ENCODE measurements at regions not wholly inside any gene's neighbourhood (a gene's known extent, or its start where the extent isn't known, plus 50 kb on each side); places are given as distances from the start of the nearest gene placed in this dataset.

DNA sequence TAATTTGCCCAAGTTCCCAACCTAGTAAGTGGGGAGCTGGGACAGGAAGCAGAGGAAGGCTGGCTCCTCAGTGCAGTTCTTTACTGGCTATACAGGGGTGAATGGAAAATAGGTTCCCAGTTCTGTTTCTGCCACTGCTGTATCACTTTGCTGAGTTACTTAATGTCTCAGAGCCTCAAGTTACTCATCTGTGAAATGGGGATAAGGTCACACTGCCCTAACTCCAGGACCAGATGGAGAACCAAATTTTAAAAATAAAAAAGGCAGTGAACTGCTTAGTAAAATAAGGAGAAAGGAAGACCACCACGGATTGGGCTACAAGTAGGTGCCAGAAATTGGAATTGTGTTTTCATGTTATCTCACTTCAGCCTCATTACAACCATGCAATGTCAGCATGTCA lies 147.8 kb downstream of the OMA1 start:
- H3K36me3 ChIP-seq (ENCODE audit: control insufficient read depth in 2 of 2, insufficient read depth in 2 of 2, low read length in 1 of 2): no peaks in the 10 kb centered on the region
- CTCF ChIA-PET: interaction anchor here (1.4 kb wide), 1 partner anchor 16 kb away, joined by 3 read pairs; no protein-coding TSS in a partner anchor
- H3K27ac ChIP-seq (ENCODE audit: control insufficient read depth, insufficient read depth): no peak overlapping the region
- no peaks in the 10 kb centered on the region for H3K27me3 ChIP-seq (replicated peaks in 1 of 2; ENCODE audit: control insufficient read depth in 2 of 2, insufficient read depth in 2 of 2, low read length in 1 of 2)
- DNase-seq (ENCODE audit: low read depth, low spot score) (no peak), ATAC-seq (no peak), FAIRE-seq (no peak)
- H2AFZ ChIP-seq (ENCODE audit: control insufficient read depth, low read depth, low read length): no peak overlapping the region
- H3K4me1 ChIP-seq (ENCODE audit: control insufficient read depth, insufficient read depth, low read length): no peaks in the 10 kb centered on the region
- in situ Hi-C loops (cut with MboI): no loop called here
- H3K79me2 ChIP-seq (ENCODE audit: control insufficient read depth, insufficient read depth, low read length): no peaks in the 10 kb centered on the region
- SMC1A ChIA-PET (ENCODE audit: uncharacterized antibody, unreplicated experiment): no interaction called here
- H3K4me2 ChIP-seq (ENCODE audit: control insufficient read depth, insufficient read depth): no peak overlapping the region
- TF ChIP-seq HDGF (IDR thresholded peaks at IDR 0.05) (no peak), ZZZ3 (IDR thresholded peaks at IDR 0.05; ENCODE audit: control insufficient read depth, insufficient read length, low read depth) (no peak), ZBED1 (IDR thresholded peaks at IDR 0.05; ENCODE audit: borderline replicate concordance) (no peak), NFYA (IDR thresholded peaks at IDR 0.05; ENCODE audit: borderline replicate concordance, low read depth, low read length) (no peak)
- TF ChIP-seq, protein P1, sequence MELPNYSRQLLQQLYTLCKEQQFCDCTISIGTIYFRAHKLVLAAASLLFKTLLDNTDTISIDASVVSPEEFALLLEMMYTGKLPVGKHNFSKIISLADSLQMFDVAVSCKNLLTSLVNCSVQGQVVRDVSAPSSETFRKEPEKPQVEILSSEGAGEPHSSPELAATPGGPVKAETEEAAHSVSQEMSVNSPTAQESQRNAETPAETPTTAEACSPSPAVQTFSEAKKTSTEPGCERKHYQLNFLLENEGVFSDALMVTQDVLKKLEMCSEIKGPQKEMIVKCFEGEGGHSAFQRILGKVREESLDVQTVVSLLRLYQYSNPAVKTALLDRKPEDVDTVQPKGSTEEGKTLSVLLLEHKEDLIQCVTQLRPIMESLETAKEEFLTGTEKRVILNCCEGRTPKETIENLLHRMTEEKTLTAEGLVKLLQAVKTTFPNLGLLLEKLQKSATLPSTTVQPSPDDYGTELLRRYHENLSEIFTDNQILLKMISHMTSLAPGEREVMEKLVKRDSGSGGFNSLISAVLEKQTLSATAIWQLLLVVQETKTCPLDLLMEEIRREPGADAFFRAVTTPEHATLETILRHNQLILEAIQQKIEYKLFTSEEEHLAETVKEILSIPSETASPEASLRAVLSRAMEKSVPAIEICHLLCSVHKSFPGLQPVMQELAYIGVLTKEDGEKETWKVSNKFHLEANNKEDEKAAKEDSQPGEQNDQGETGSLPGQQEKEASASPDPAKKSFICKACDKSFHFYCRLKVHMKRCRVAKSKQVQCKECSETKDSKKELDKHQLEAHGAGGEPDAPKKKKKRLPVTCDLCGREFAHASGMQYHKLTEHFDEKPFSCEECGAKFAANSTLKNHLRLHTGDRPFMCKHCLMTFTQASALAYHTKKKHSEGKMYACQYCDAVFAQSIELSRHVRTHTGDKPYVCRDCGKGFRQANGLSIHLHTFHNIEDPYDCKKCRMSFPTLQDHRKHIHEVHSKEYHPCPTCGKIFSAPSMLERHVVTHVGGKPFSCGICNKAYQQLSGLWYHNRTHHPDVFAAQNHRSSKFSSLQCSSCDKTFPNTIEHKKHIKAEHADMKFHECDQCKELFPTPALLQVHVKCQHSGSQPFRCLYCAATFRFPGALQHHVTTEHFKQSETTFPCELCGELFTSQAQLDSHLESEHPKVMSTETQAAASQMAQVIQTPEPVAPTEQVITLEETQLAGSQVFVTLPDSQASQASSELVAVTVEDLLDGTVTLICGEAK (IDR thresholded peaks at IDR 0.05; ENCODE audit: borderline replicate concordance): no peak
- TF ChIP-seq, protein P2, sequence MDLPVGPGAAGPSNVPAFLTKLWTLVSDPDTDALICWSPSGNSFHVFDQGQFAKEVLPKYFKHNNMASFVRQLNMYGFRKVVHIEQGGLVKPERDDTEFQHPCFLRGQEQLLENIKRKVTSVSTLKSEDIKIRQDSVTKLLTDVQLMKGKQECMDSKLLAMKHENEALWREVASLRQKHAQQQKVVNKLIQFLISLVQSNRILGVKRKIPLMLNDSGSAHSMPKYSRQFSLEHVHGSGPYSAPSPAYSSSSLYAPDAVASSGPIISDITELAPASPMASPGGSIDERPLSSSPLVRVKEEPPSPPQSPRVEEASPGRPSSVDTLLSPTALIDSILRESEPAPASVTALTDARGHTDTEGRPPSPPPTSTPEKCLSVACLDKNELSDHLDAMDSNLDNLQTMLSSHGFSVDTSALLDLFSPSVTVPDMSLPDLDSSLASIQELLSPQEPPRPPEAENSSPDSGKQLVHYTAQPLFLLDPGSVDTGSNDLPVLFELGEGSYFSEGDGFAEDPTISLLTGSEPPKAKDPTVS (IDR thresholded peaks at IDR 0.05; ENCODE audit: low read depth, low read length): no peak
- POLR2A ChIA-PET: no interaction called here
- no peak overlapping the region for H3K4me3 ChIP-seq
- RAD21 ChIA-PET (ENCODE audit: unreplicated experiment): no interaction called here
- no peaks in the 10 kb centered on the region; the same call in 1 of the 2 replicates for H4K20me1 ChIP-seq (ENCODE audit: control insufficient read depth, insufficient read depth)
- no peak overlapping the region for H3K9ac ChIP-seq (ENCODE audit: control insufficient read depth, insufficient read depth, low read length)
- intact Hi-C loops (cut with micrococcal nuclease; ENCODE audit: unreplicated experiment): no loop called here
- BruUV-seq (replicated peaks): no TSS peak
- H3K9me3 ChIP-seq (replicated peaks; ENCODE audit: control insufficient read depth, insufficient read depth, low read length): no peaks in the 10 kb centered on the region
- 6% methylated on average over 1 of the region's 1 CpG for WGBS (ENCODE audit: insufficient coverage, insufficient replicate concordance, low lambda C conversion rate, missing lambda C conversion rate)

All from GM12878 (cell line).